Panc1 (cell line): ENCODE measurements at regions not wholly inside any gene's neighbourhood (a gene's known extent, or its start where the extent isn't known, plus 50 kb on each side); places are given as distances from the start of the nearest gene placed in this dataset.

ENCODE experiments used
- ATAC-seq: fragments of 200-7000 bp; cut with Tn5 transposase; 2 replicates; pipeline ENCODE4 v1.9.1; 2020; ENCODE audit warnings: mild to moderate bottlenecking, moderate library complexity
- BruUV-seq: library from RNA; stranded (reverse); fragments of 400-500 nt; replicated peaks from 2 replicates; lab custom pipeline; 2021; lab: Mats Ljungman, UMichigan
- CTCF ChIA-PET: fragments of 300-600 bp; sonication (Branson Sonifier 250); formaldehyde crosslinking; loops from one replicate; lab custom pipeline; 2022; ENCODE audit warnings: antibody characterized with exemption; lab: Charles Lee
- POLR2A ChIA-PET: fragments of 300-600 bp; sonication (Branson Sonifier 250); formaldehyde crosslinking; loops from one replicate; lab custom pipeline; 2022; ENCODE audit warnings: antibody characterized with exemption; lab: Charles Lee
- DNase-seq: peaks from one replicate; pipeline ENCODE4 v3.0.0-alpha.2; 2010; ENCODE audit warnings: low read depth, low spot score
- H3K27ac ChIP-seq: 2 replicates; pipeline ENCODE4 v1.5.1; 2011; ENCODE audit warnings: mild to moderate bottlenecking, low read length, inconsistent platforms
- H3K27me3 ChIP-seq: fragments of 200-500 bp; sonication (Bioruptor generic); 2 replicates; pipeline ENCODE4 v1.6.0; 2014; ENCODE audit warnings: low read length, inconsistent platforms; ENCODE audit not compliant: control insufficient read depth, insufficient read depth
- H3K36me3 ChIP-seq: fragments of 200-500 bp; sonication (Bioruptor generic); 2 replicates; pipeline ENCODE4 v1.5.1; 2014; ENCODE audit warnings: inconsistent platforms, mild to moderate bottlenecking, low read length, moderate library complexity; ENCODE audit not compliant: control insufficient read depth, insufficient read depth
- H3K4me1 ChIP-seq: 2 replicates; pipeline ENCODE4 v1.5.1; 2011; ENCODE audit warnings: inconsistent platforms, mild to moderate bottlenecking, low read length, moderate library complexity; ENCODE audit not compliant: control insufficient read depth, insufficient read depth
- H3K4me3 ChIP-seq, 2 experiments: 2 replicates each; pipeline ENCODE4 v1.5.1; 2011 to 2012; ENCODE audit warnings: low read depth in 2 of 2, low read length in 2 of 2, mild to moderate bottlenecking in 2 of 2, inconsistent platforms in 1 of 2, moderate library complexity in 1 of 2
- H3K9me3 ChIP-seq: fragments of 200-500 bp; sonication (Bioruptor generic); 2 replicates; pipeline ENCODE4 v1.5.1; 2014; ENCODE audit warnings: low read depth, mild to moderate bottlenecking, inconsistent platforms, low read length, moderate library complexity; ENCODE audit not compliant: control insufficient read depth, insufficient read depth
- POLR2AphosphoS5 ChIP-seq: IDR thresholded peaks from 2 replicates; pipeline ENCODE4 v1.6.1; 2012; ENCODE audit warnings: mild to moderate bottlenecking, low read depth, low read length, moderate library complexity
- SIN3A ChIP-seq: IDR thresholded peaks from 2 replicates; pipeline ENCODE4 v1.6.1; 2012; ENCODE audit warnings: low read depth, mild to moderate bottlenecking, low read length, moderate library complexity, borderline replicate concordance; ENCODE audit not compliant: insufficient read depth
- TCF7L2 ChIP-seq: IDR thresholded peaks from 2 replicates; pipeline ENCODE4 v1.6.1; 2011; ENCODE audit warnings: mild to moderate bottlenecking, low read depth, low read length, inconsistent platforms
- in situ Hi-C: cut with HindIII; loops from 2 replicates; pipeline ENCODE4 v1.10.0; 2016; ENCODE audit warnings: low sequenced_read_pairs, low pct_unique_long_range_greater_than_20kb
- intact Hi-C: fragments of 100-400 bp; cut with micrococcal nuclease; formaldehyde crosslinking; loops from one replicate; pipeline ENCODE4 v1.10.0; 2022; ENCODE audit not compliant: unreplicated experiment
- TF ChIP-seq, protein P1 (sequence below), 2 experiments: IDR thresholded peaks; 2 replicates each; pipeline ENCODE4 v1.6.1; 2011 to 2012; ENCODE audit warnings: low read depth in 2 of 2, control low read depth in 1 of 2, low read length in 1 of 2, mild to moderate bottlenecking in 1 of 2, moderate library complexity in 1 of 2; ENCODE audit not compliant: insufficient read depth in 1 of 2
- TF ChIP-seq, protein P2 (sequence below): fragments of 450-650 bp; IDR thresholded peaks from 2 replicates; pipeline ENCODE4 v1.5.1; 2017; ENCODE audit warnings: mild to moderate bottlenecking

DNA sequence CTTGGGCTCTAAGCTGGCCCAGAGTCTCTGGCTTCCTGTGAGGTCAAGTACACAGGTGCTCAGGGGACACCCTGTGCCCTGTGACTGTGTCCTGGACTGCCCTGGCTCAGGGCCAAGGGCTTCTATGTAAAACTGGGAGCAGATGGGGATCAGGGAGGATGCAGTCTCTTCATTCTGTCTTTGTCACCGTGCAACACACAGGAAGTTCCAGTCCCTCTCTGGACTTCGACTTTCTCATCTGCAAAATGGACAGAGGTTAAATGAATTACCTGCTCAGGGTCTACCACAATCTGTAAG, 61.9 kb upstream of the TLE3 start:
- no peaks in the 10 kb centered on the region for H3K27me3 ChIP-seq
- in situ Hi-C loops, result no loop called here
- TF ChIP-seq TCF7L2 (no peak), POLR2AphosphoS5 (no peak), SIN3A (no peak)
- TF ChIP-seq, protein P1, sequence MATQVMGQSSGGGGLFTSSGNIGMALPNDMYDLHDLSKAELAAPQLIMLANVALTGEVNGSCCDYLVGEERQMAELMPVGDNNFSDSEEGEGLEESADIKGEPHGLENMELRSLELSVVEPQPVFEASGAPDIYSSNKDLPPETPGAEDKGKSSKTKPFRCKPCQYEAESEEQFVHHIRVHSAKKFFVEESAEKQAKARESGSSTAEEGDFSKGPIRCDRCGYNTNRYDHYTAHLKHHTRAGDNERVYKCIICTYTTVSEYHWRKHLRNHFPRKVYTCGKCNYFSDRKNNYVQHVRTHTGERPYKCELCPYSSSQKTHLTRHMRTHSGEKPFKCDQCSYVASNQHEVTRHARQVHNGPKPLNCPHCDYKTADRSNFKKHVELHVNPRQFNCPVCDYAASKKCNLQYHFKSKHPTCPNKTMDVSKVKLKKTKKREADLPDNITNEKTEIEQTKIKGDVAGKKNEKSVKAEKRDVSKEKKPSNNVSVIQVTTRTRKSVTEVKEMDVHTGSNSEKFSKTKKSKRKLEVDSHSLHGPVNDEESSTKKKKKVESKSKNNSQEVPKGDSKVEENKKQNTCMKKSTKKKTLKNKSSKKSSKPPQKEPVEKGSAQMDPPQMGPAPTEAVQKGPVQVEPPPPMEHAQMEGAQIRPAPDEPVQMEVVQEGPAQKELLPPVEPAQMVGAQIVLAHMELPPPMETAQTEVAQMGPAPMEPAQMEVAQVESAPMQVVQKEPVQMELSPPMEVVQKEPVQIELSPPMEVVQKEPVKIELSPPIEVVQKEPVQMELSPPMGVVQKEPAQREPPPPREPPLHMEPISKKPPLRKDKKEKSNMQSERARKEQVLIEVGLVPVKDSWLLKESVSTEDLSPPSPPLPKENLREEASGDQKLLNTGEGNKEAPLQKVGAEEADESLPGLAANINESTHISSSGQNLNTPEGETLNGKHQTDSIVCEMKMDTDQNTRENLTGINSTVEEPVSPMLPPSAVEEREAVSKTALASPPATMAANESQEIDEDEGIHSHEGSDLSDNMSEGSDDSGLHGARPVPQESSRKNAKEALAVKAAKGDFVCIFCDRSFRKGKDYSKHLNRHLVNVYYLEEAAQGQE (IDR thresholded peaks at IDR 0.05; ENCODE audit: insufficient read depth in 1 of 2, low read depth in 2 of 2, low read length in 1 of 2), result no peak
- TF ChIP-seq, protein P2, sequence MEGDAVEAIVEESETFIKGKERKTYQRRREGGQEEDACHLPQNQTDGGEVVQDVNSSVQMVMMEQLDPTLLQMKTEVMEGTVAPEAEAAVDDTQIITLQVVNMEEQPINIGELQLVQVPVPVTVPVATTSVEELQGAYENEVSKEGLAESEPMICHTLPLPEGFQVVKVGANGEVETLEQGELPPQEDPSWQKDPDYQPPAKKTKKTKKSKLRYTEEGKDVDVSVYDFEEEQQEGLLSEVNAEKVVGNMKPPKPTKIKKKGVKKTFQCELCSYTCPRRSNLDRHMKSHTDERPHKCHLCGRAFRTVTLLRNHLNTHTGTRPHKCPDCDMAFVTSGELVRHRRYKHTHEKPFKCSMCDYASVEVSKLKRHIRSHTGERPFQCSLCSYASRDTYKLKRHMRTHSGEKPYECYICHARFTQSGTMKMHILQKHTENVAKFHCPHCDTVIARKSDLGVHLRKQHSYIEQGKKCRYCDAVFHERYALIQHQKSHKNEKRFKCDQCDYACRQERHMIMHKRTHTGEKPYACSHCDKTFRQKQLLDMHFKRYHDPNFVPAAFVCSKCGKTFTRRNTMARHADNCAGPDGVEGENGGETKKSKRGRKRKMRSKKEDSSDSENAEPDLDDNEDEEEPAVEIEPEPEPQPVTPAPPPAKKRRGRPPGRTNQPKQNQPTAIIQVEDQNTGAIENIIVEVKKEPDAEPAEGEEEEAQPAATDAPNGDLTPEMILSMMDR, result no peak

DNA sequence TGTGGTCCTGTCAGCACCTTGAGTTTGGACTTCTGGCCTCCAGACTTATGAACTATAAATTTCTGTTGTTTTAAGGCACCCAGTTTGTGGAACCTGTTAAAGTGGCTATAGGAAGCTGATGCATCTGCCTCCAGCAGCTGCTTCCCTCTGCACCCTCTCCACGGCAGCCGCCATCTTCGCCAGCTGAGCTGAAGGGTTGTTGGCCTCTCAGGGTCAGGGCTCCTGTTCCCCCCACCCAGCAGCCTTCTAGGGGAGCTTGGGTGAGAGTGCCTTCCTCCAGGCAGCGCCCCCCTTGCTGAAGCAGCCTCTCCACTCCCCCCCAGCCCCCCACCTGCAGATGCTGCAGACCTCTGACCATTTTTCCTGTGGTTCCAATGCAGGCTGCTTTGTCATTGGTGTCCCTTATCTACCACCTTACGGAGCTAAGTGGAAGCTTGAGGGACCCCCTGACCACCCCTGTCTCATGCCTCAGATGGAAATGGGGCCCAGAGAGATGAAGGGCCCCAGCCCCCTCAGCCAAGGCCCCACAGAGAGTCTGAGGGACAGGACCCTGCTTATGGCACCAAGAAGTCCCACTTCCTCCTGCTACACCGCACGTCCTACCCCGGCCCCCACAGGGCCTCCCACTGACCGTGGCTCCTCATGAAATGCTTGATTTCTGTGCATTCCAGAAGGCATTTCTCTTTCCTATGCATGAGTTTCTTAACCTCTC, 61.4 kb upstream of the TLE3 start:
- BruUV-seq, result no TSS peak
- TF ChIP-seq, protein P2, result no peak
- TF ChIP-seq, protein P1 (IDR thresholded peaks at IDR 0.05; ENCODE audit: insufficient read depth in 1 of 2, low read depth in 2 of 2, low read length in 1 of 2), result no peak
- TF ChIP-seq TCF7L2 (no peak), POLR2AphosphoS5 (no peak), SIN3A (no peak)
- DNase-seq (no peak), ATAC-seq (no peak)
- Histone ChIP-seq H3K36me3 (no peaks in the 10 kb centered on the region), H3K27ac (0 out of 2 replicates have a peak overlapping the region, but pooled peaks have one; percentile 13), H3K9me3 (no peaks in the 10 kb centered on the region), H3K4me3 (no peak overlapping the region), H3K4me1 (peaks cover 11% of the 10 kb centered on the region), H3K27me3 (no peaks in the 10 kb centered on the region)
- intact Hi-C loops (no loop called here), in situ Hi-C loops (no loop called here)
- POLR2A ChIA-PET, result no interaction called here
- CTCF ChIA-PET, result no interaction called here

More for the DNA sequence above, 61.9 kb upstream of the TLE3 start:
- no peak for ATAC-seq
- H3K27ac ChIP-seq, result 0 out of 2 replicates have a peak overlapping the region, but pooled peaks have one; percentile 13
- BruUV-seq, result no TSS peak
- DNase-seq, result no peak
- intact Hi-C loops, result no loop called here
- H3K4me3 ChIP-seq, result no peak overlapping the region
- no peaks in the 10 kb centered on the region for H3K36me3 ChIP-seq
- no peaks in the 10 kb centered on the region for H3K9me3 ChIP-seq
- ChIA-PET POLR2A (no interaction called here), CTCF (no interaction called here)
- peaks cover 11% of the 10 kb centered on the region for H3K4me1 ChIP-seq
